ENCODE measurements at regions not wholly inside any gene's neighbourhood (a gene's known extent, or its start where the extent isn't known, plus 50 kb on each side); places are given as distances from the start of the nearest gene placed in this dataset.

GRCh38 chr11:96785073-96785472, 395.3 kb downstream of the JRKL start:
- no peak for TF ChIP-seq CTCF (IDR thresholded peaks at IDR 0.05 in 4 of 5, conservative IDR thresholded peaks at IDR 0.05 in 1 of 5)
- TF ChIP-seq POLR2A (IDR thresholded peaks at IDR 0.05), result no peak

Measured in gastrocnemius medialis (tissue), 4 donors.